A549 (cell line): ENCODE measurements at regions not wholly inside any gene's neighbourhood (a gene's known extent, or its start where the extent isn't known, plus 50 kb on each side); places are given as distances from the start of the nearest gene placed in this dataset.

ENCODE experiments used
- ATAC-seq, 2 experiments: fragments of 200-7000 bp in 1 of 2; fragments of >200 bp in 1 of 2; cut with Nextera tagmentation in 1 of 2; cut with Tn5 transposase in 1 of 2; 3 replicates each; pipeline versions ENCODE4 v1.8.0 to v1.9.1; 2018 to 2020; ENCODE audit warnings: mild to moderate bottlenecking in 1 of 2, moderate library complexity in 1 of 2
- CTCF ChIA-PET: fragments of 300-600 bp; sonication (Branson Sonifier 250); formaldehyde crosslinking; extraction: SDS; loops from one replicate; lab custom pipeline; 2021; ENCODE audit warnings: antibody characterized with exemption, inconsistent platforms; lab: Yijun Ruan, JAX
- POLR2A ChIA-PET: fragments of 350-600 bp; formaldehyde crosslinking; extraction: SDS; loops from one replicate; lab custom pipeline; 2021; ENCODE audit warnings: antibody characterized with exemption, inconsistent platforms; lab: Yijun Ruan, JAX
- DNase-seq, 2 experiments: peaks; one replicate each; pipeline versions ENCODE4 v3.0.0 to v3.0.0-alpha.2; 2011 to 2016; ENCODE audit warnings: low read depth in 1 of 2, low spot score in 1 of 2
- FAIRE-seq: peaks from 2 replicates; lab custom pipeline; 2011; peaks lifted over from hg19 to GRCh38; lab: Jason Lieb, UNC
- H3K27ac ChIP-seq, 2 experiments: fragments of >200 bp; sonication (Bioruptor Twin); formaldehyde crosslinking; 3 replicates each; pipeline ENCODE4 v1.5.1; 2016 to 2017
- H3K4me1 ChIP-seq: fragments of >200 bp; sonication (Bioruptor Twin); formaldehyde crosslinking; 3 replicates; pipeline ENCODE4 v1.6.1; 2016
- H3K4me2 ChIP-seq: fragments of >200 bp; sonication (Bioruptor Twin); formaldehyde crosslinking; 3 replicates; pipeline ENCODE4 v1.6.1; 2016
- H3K4me3 ChIP-seq: fragments of >200 bp; sonication (Bioruptor Twin); formaldehyde crosslinking; 3 replicates; pipeline ENCODE4 v1.5.1; 2016
- H3K9me3 ChIP-seq: fragments of >200 bp; sonication (Bioruptor Twin); formaldehyde crosslinking; 3 replicates; pipeline ENCODE4 v1.6.1; 2016
- ATOH8 ChIP-seq: fragments of 250-450 bp; sonication (Bioruptor Pico); IDR thresholded peaks from 2 replicates; pipeline ENCODE4 v1.5.0; 2020; ENCODE audit warnings: low read depth, mild to moderate bottlenecking, moderate library complexity
- CBX2 ChIP-seq: fragments of 200-600 bp; sonication (generic); IDR thresholded peaks from 2 replicates; pipeline ENCODE4 v1.6.1; 2016; ENCODE audit warnings: low read depth, mild to moderate bottlenecking, borderline replicate concordance
- CBX8 ChIP-seq: fragments of 200-600 bp; sonication (generic); IDR thresholded peaks from 2 replicates; pipeline ENCODE4 v1.6.1; 2016
- CTCF ChIP-seq: fragments of >200 bp; sonication (Bioruptor Twin); formaldehyde crosslinking; IDR thresholded peaks from 3 replicates; pipeline ENCODE4 v1.5.1; 2016
- EHMT2 ChIP-seq: fragments of 200-600 bp; sonication (generic); IDR thresholded peaks from 2 replicates; pipeline ENCODE4 v1.6.1; 2016; ENCODE audit warnings: antibody characterized with exemption, low read depth, mild to moderate bottlenecking, moderate library complexity
- ESRRA ChIP-seq: fragments of 150-350 bp; IDR thresholded peaks from 2 replicates; pipeline ENCODE4 v1.6.1; 2014; ENCODE audit warnings: mild to moderate bottlenecking, low read length, borderline replicate concordance
- FOSL2 ChIP-seq, 2 experiments: fragments of 450-650 bp in 1 of 2; fragments of >200 bp in 1 of 2; sonication (Bioruptor Twin) in 1 of 2; formaldehyde crosslinking; IDR thresholded peaks; 2 replicates each; pipeline versions ENCODE4 v1.5.0 to v1.6.1; 2016 to 2020; ENCODE audit warnings: mild to moderate bottlenecking in 1 of 2, moderate library complexity in 1 of 2
- GATA3 ChIP-seq: IDR thresholded peaks from 2 replicates; pipeline ENCODE4 v1.6.1; 2012; ENCODE audit warnings: borderline replicate concordance
- HEYL ChIP-seq: fragments of 250-450 bp; sonication (Bioruptor Pico); IDR thresholded peaks from 2 replicates; pipeline ENCODE4 v1.8.0; 2021; ENCODE audit warnings: mild to moderate bottlenecking, moderate library complexity
- HOXB13 ChIP-seq: fragments of 250-450 bp; sonication (Bioruptor Pico); IDR thresholded peaks from 2 replicates; pipeline ENCODE4 v1.5.0; 2020; ENCODE audit warnings: low read depth, mild to moderate bottlenecking, moderate library complexity
- JUN ChIP-seq, 2 experiments: fragments of >200 bp; sonication (Bioruptor Twin); formaldehyde crosslinking; IDR thresholded peaks; 2 replicates in 1 of 2; 3 replicates in 1 of 2; pipeline ENCODE4 v1.6.1; 2016 to 2017
- NFE2L2 ChIP-seq: fragments of 150-350 bp; conservative IDR thresholded peaks from 2 replicates; pipeline ENCODE4 v1.6.1; 2014; ENCODE audit warnings: low read length
- NPAS2 ChIP-seq: fragments of 250-450 bp; sonication (Bioruptor Pico); IDR thresholded peaks from 2 replicates; pipeline ENCODE4 v1.8.0; 2022; ENCODE audit warnings: mild to moderate bottlenecking, moderate library complexity, borderline replicate concordance
- NR3C1 ChIP-seq: fragments of >200 bp; sonication (Bioruptor Twin); formaldehyde crosslinking; IDR thresholded peaks from 3 replicates; pipeline ENCODE4 v1.6.1; 2017
- PBX3 ChIP-seq: IDR thresholded peaks from 2 replicates; pipeline ENCODE4 v1.6.1; 2012
- POLR2A ChIP-seq: IDR thresholded peaks from 2 replicates; pipeline ENCODE4 v1.6.1; 2012; ENCODE audit warnings: mild to moderate bottlenecking, low read length
- POLR2AphosphoS2 ChIP-seq: conservative IDR thresholded peaks from 2 replicates; pipeline ENCODE4 v1.6.1; 2012; ENCODE audit warnings: low read length, improper control_type of control experiment, inconsistent platforms
- RCOR1 ChIP-seq: fragments of 150-350 bp; IDR thresholded peaks from 2 replicates; pipeline ENCODE4 v1.6.1; 2014; ENCODE audit warnings: antibody characterized with exemption, low read length, low read depth
- RNF2 ChIP-seq: fragments of 200-600 bp; sonication (generic); IDR thresholded peaks from 2 replicates; pipeline ENCODE4 v1.6.1; 2016; ENCODE audit warnings: low read depth, mild to moderate bottlenecking, antibody characterized with exemption, moderate library complexity, borderline replicate concordance
- SREBF2 ChIP-seq: fragments of 450-650 bp; IDR thresholded peaks from 2 replicates; pipeline ENCODE4 v1.6.1; 2014; ENCODE audit warnings: mild to moderate bottlenecking, moderate library complexity
- USF2 ChIP-seq: fragments of 450-650 bp; IDR thresholded peaks from 2 replicates; pipeline ENCODE4 v1.6.1; 2014; ENCODE audit warnings: antibody characterized with exemption
- ZC3H11A ChIP-seq: fragments of 450-650 bp; IDR thresholded peaks from 2 replicates; pipeline ENCODE4 v1.6.1; 2014; ENCODE audit warnings: antibody characterized with exemption, mild to moderate bottlenecking
- ZNF302 ChIP-seq: fragments of 250-450 bp; sonication (Bioruptor Pico); IDR thresholded peaks from 2 replicates; pipeline ENCODE4 v1.9.0; 2021; ENCODE audit warnings: inconsistent platforms, mild to moderate bottlenecking, moderate library complexity
- WGBS: methylation state at CpG from one replicate; pipeline ENCODE4 v1.1.6; 2017; ENCODE audit errors: missing lambda C conversion rate; 5-methylcytosine and 5-hydroxymethylcytosine counted together
- TF ChIP-seq, protein P1 (sequence below): fragments of >200 bp; sonication (Bioruptor Twin); formaldehyde crosslinking; IDR thresholded peaks from 2 replicates; pipeline ENCODE4 v1.6.1; 2016

DNA sequence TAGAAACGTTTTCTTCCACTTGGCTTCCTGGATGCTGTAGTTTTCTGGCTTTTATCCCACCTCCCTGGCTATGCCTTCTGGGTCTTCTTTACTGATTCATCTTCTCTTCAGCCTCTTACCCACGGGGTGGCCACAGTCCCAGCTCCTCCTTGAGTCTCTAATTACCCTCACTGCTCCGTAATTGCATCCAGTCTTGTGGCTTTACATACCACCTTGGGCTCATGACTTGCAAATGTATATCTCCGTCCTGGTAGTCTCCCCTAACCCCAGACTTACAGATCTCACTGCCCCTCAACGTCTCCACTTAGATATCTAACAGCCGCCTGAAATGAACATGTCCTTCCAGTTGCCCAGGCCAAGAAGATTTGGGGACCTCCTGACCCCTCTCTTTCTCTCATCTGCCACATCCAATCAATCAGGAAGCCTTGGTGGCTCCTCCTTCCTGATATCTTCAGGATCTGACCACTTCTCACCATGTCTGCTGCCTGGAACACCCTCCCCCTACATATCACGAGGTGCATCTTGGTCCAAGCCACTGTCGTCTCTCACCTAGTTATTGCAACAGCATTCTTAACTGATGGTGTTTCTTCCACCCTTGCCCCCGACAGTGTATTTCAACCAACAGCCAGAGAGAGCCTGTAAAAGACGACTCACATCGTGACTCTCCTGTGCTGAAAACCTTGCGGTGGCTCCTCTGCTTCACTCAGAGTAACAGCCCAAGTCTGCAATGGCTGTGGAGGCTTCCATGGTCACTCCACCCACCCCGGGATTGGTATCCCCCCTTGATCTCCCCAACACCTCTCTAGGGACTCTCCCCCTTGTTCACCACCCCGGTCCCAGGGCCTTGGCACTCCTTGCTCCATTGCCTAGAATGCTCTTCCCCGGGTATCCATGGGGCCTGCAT lies 219.0 kb upstream of the POU3F1 start:
- WGBS, result 22% methylated on average over 13 of the region's 15 CpGs
- Histone ChIP-seq H3K27ac (no peak overlapping the region), H3K4me2 (no peak overlapping the region), H3K9me3 (no peaks in the 10 kb centered on the region), H3K4me3 (no peak overlapping the region), H3K4me1 (no peaks in the 10 kb centered on the region)
- no peak for TF ChIP-seq POLR2A
- no peak for TF ChIP-seq CBX8
- no peak for TF ChIP-seq RNF2
- no peak for TF ChIP-seq ESRRA
- TF ChIP-seq CBX2, result no peak
- no peak for TF ChIP-seq HEYL
- no peak for TF ChIP-seq PBX3
- TF ChIP-seq USF2, result no peak
- no peak for TF ChIP-seq EHMT2
- TF ChIP-seq, protein P1, sequence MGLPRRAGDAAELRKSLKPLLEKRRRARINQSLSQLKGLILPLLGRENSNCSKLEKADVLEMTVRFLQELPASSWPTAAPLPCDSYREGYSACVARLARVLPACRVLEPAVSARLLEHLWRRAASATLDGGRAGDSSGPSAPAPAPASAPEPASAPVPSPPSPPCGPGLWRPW, result no peak
- ATAC-seq, result no peak
- ChIA-PET POLR2A (no interaction called here), CTCF (no interaction called here)
- no peak for FAIRE-seq
- DNase-seq, result no peak

DNA sequence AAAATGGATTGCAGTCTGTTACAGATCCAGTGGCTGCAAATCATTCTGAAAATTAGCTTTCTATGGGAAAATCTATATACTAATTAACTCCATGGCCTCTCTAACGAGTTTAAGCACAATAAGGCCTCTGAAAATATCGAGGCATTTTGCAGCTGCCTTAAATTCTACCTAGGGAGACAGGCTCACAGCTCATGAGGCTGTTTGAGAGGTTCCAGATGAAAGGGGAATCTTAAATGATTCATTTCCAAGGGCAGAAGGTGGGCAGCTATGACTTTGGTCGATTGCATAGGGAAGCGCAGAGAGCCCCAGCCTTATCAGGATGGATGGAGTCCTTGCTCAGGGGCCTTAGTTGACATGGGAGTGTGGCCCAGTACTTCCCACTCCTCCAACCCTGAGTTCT lies 216.8 kb upstream of the POU3F1 start:
- WGBS, result 12% methylated on average over 4 of the region's 4 CpGs
- FAIRE-seq (no peak), ATAC-seq (no peak), DNase-seq (no peak)
- no peaks in the 10 kb centered on the region for H3K9me3 ChIP-seq
- no peaks in the 10 kb centered on the region for H3K4me1 ChIP-seq
- no peak overlapping the region for H3K27ac ChIP-seq
- no peak overlapping the region for H3K4me2 ChIP-seq
- POLR2A ChIA-PET, result no interaction called here
- no peak overlapping the region for H3K4me3 ChIP-seq
- no peak for TF ChIP-seq ZC3H11A
- TF ChIP-seq GATA3, result no peak
- no peak for TF ChIP-seq POLR2AphosphoS2
- no peak for TF ChIP-seq POLR2A
- TF ChIP-seq FOSL2 (IDR thresholded peaks at IDR 0.05), result no peak
- no peak for TF ChIP-seq FOSL2 (CRISPR knock-in tag; IDR thresholded peaks at IDR 0.05)
- no peak for TF ChIP-seq CBX2
- TF ChIP-seq JUN (IDR thresholded peaks at IDR 0.05), result no peak
- TF ChIP-seq NPAS2, result no peak
- CTCF ChIA-PET, result no interaction called here

- no peaks in the 10 kb centered on the region for H3K9me3 ChIP-seq
- ChIA-PET CTCF (no interaction called here), POLR2A (no interaction called here)
- FAIRE-seq, result no peak
- 42% methylated on average over 2 of the region's 4 CpGs for WGBS
- H3K4me3 ChIP-seq, result no peak overlapping the region
- no peak overlapping the region for H3K4me2 ChIP-seq
- no peak overlapping the region for H3K27ac ChIP-seq
- no peak for DNase-seq
- no peaks in the 10 kb centered on the region for H3K4me1 ChIP-seq
- TF ChIP-seq HOXB13 (CRISPR knock-in tag) (no peak), NR3C1 (no peak), ZNF302 (CRISPR knock-in tag) (no peak), ATOH8 (no peak), SREBF2 (no peak), CTCF (no peak), RCOR1 (no peak), NFE2L2 (no peak), USF2 (no peak)
- no peak for ATAC-seq
These were observed 215.0 kb upstream of the POU3F1 start for GRCh38 chr1:38261574-38261973.
